Stimulated activated effector memory CD8-positive, alpha-beta T cell treated with anti-CD3 and anti-CD28 coated beads, Interleukin-12 subunit alpha, Interleukin-12 subunit beta, amount 100 ng/mL, for 72 hours (primary cell): ENCODE measurements at regions not wholly inside any gene's neighbourhood (a gene's known extent, or its start where the extent isn't known, plus 50 kb on each side); places are given as distances from the start of the nearest gene placed in this dataset.
"Not testable (repeated sequence)": the region's sequence is repeated elsewhere in the genome, so short reads cannot be mapped to it uniquely, and the experiment has no call there.

ENCODE experiments used
- ATAC-seq: fragments of 150-1000 bp; cut with Tn5 transposase; 2 replicates; pipeline ENCODE4 v1.10.0; 2021
- DNase-seq, 2 donors: peaks; one replicate each; pipeline ENCODE4 v3.0.0; 2021 to 2022; ENCODE audit warnings: low spot score in 2 of 2
- H3K27ac Mint-ChIP-seq: one replicate; pipeline ENCODE4 v1.8.0; 2022; ENCODE audit warnings: mild to moderate bottlenecking, mixed read lengths
- H3K36me3 Mint-ChIP-seq: one replicate; pipeline ENCODE4 v1.8.0; 2022; ENCODE audit warnings: mild to moderate bottlenecking, mixed read lengths
- H3K4me1 Mint-ChIP-seq: one replicate; pipeline ENCODE4 v1.8.0; 2022; ENCODE audit warnings: mixed read lengths
- H3K4me3 Mint-ChIP-seq: one replicate; pipeline ENCODE4 v1.8.0; 2022; ENCODE audit warnings: mild to moderate bottlenecking, mixed read lengths
- H3K9me3 Mint-ChIP-seq: one replicate; pipeline ENCODE4 v1.8.0; 2022; ENCODE audit warnings: mixed read lengths

DNA sequence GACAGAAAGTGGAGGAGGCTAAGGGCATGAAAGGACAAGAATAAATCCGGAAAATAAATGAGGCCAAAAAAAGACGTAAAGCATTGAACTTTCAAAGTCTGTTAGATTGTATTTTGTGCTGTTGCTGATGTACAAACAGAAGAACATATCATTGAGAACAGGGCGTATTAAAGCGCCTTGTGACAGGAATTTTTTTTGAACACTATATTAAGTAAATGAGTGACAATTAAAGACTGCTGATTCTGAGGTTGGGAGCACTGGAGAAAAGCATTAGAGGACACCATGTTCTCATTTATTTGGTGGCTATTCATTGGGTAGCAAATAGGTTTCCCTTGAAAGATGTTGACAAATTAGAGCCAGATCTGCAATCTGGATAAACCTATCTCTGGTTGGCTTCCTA is 137.3 kb upstream of the SGCD start:
- DNase-seq (no peak), ATAC-seq (no peak)
- Mint-ChIP-seq H3K27ac (no peak overlapping the region), H3K4me3 (no peak overlapping the region), H3K36me3 (no peaks in the 10 kb centered on the region), H3K9me3 (no peaks in the 10 kb centered on the region), H3K4me1 (no peaks in the 10 kb centered on the region)

DNA sequence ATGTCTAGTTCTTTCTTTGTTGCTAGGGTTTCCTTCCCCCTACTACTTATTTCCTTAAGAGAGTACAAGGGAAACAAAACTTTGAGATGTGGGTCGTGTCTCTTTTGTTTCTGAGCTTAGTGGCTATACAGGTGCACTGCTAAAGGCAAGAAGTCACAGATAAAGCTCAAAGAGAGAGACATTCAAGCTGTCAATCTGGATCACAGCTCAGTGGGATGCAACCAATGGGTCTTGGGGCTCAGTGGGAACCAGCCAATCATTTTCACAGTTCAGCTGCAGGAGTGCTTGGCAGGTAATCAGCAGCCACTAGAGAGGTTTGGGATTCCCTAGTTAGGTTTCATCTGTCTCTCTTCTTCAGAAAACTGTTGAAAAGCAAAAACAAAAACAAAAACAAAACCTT is 135.4 kb upstream of the SGCD start:
- no peak for DNase-seq
- no peak for ATAC-seq
- H3K36me3 Mint-ChIP-seq, result no peaks in the 10 kb centered on the region
- H3K9me3 Mint-ChIP-seq, result no peaks in the 10 kb centered on the region
- no peak overlapping the region for H3K4me3 Mint-ChIP-seq
- no peak overlapping the region for H3K27ac Mint-ChIP-seq
- H3K4me1 Mint-ChIP-seq, result no peaks in the 10 kb centered on the region

DNA sequence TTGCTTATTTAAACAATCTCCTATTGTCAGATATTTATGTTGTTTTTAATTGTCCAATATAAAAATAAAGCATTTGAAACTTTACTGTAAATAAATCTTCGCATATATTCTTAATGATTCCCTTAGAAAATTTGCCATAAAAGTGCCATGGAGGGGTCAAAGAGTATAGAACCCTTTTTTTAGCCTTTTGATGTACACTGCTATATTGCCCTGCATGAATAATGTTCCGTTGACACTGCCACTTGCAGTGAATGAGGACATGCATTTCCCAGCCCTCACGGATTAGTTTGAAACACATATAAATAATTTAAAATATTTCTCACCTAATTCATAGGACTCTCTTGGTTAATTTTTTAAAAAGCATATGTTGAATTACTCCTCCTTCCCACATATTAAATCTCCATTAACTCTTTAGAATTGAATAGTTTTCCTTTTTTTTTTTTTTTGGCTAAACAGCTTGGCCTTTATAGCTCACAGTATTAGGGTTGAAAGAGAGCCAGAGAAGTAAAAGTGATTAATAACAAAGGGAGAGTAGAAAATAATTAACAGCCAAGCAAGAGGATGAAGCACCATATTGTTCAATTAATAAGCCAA is 129.8 kb upstream of the SGCD start:
- Mint-ChIP-seq H3K4me1 (no peaks in the 10 kb centered on the region), H3K36me3 (no peaks in the 10 kb centered on the region), H3K27ac (no peak overlapping the region), H3K9me3 (no peaks in the 10 kb centered on the region), H3K4me3 (no peak overlapping the region)
- ATAC-seq, result no peak
- no peak for DNase-seq

DNA sequence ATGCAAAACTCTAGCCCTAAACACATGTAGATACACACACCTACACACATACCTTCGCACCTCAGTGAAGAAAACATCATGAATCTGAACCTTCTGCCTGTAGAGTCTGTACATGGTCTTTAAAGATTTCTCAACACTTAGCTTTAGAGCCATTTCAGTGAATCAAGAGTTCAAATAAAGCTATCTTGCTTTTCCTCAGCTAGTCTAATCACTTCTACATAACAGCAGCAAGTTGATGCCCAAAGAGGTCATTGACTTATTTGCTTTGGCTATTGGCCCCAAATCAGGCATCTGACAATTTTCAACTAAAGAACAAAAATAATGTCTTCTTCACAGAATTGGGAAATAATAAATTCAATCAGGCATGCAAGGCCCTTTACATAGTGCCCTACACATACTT is 127.9 kb upstream of the SGCD start:
- Mint-ChIP-seq H3K4me3 (no peak overlapping the region), H3K36me3 (no peaks in the 10 kb centered on the region), H3K4me1 (no peaks in the 10 kb centered on the region), H3K9me3 (no peaks in the 10 kb centered on the region), H3K27ac (no peak overlapping the region)
- DNase-seq (no peak), ATAC-seq (no peak)

DNA sequence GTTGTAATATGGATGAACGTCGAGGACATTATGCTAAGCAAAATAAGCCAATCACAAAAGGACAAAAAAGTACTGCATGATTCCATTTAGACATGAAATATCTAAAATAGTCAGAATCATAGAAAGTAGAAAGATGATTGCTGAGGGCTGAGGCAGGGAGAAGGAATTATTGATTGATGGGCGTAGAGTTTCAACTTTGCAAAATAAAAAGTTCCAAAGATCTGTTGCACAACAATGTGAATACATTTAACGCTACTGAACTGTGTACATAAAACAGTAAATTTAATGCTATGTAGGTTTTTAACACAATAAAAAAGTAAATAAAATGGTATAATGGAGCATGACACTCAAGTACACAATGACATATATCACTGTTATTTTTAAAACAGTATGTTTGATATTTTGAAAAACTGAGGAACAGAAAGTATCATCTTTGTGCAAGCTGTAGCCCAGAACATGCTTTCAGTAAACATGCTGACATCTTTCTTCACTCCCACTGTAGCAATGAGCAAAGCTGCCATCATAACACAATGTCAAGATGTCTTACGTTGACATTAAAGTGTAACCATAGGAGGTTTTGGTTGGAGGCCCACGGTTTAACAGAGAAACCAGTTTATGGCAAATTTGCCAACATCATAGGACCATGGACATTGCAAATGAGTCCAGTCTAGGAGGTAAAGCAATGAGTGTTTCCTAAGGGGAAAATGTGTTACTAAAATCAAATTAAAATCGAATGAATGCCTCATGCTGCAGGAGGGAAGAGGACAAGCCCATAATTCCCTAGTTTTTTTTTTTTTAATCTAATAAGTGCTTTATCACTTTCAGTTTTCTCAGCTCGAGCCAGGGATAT is 125.8 kb upstream of the SGCD start:
- Mint-ChIP-seq H3K4me3 (no peak overlapping the region), H3K27ac (no peak overlapping the region), H3K9me3 (no peaks in the 10 kb centered on the region), H3K36me3 (no peaks in the 10 kb centered on the region), H3K4me1 (no peaks in the 10 kb centered on the region)
- DNase-seq, result no peak
- no peak for ATAC-seq

DNA sequence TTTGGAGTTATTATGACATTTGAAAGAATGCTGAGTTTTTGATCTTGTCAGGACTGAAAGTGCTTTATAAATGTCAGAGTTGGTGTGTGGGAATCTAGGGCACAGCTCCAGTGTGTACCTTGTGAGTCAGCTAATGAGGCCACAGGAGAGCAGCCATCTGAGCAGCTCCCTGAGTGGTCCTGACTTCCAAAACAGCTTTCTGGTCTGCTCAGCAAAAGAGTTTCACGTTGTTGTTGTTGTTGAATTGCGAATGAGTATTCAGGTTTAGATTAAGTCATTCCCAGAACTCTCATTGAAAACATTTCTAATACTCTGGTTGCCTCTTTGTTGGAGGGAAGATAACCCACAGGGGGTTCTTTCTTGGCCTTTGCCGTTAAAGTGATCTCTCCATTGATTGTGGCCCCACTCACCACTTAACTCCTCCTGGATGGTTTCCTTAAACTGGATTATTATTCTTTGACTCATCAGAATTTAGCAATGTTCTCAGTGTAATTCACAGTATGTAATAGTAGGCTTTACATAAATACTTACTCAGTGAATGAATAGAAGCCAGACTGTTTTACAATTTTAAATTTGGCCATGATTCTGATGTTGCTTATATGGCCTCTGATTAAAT is 125.1 kb upstream of the SGCD start:
- Mint-ChIP-seq H3K9me3 (no peaks in the 10 kb centered on the region), H3K4me1 (no peaks in the 10 kb centered on the region), H3K36me3 (no peaks in the 10 kb centered on the region), H3K4me3 (no peak overlapping the region), H3K27ac (no peak overlapping the region)
- DNase-seq (no peak), ATAC-seq (no peak)

DNA sequence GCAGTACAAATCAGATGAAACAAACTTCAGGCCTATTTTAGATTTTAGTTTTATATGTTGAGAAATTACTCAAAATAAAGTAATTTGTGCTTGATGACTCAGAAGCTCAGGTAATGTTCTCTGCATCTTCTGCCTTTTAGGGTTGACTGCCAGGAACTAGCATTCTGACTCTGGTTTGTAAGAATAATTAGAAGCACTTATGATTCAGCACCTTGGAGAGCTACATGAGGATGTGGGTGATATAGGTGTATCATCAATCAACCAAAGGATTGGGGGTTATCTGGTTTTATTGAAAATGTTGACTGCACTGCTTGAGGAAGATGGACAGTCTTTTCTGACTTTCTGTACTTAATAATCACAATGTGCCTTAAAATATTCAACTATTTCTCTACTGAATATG is 118.7 kb upstream of the SGCD start:
- H3K4me1 Mint-ChIP-seq, result no peaks in the 10 kb centered on the region
- peaks cover 4% of the 10 kb centered on the region for H3K9me3 Mint-ChIP-seq
- H3K4me3 Mint-ChIP-seq, result no peak overlapping the region
- no peak for DNase-seq
- H3K27ac Mint-ChIP-seq, result no peak overlapping the region
- H3K36me3 Mint-ChIP-seq, result no peaks in the 10 kb centered on the region
- no peak for ATAC-seq

DNA sequence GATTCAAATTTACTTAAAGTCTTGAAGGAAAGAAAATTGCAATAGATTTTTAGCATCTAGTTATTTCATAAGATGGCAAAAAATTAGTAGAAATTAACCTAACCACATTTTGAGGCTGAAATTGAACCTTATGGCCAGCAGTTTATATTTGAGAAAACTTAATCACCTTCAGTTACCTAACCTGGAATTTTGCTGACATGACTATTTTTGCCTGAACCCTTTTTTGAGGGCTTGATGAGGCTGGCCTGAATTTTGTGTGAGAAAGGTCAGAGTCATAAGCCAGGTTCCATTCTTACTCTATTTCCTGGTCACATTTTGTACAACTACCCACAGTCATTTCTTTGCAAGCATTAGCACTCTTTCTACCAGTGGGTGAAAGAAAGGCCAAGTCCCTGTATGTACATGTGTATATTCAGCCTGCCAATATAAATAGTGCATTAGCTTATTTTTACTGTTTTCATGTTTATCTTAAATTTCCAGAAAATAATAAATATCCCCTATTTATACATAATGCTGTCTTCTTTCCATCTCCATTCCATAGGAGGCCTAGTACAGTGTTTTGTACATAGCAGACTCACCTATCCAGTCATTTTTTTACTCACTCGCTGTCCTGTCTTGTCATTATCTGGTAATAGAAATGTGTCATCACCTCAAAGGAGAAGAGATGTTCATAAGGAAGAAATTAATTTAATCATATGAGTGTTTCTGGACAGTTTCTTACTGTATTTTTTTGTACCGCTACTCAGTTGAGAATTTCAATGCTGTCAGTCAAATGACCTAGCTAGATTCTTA is 108.4 kb upstream of the SGCD start:
- no peak for ATAC-seq
- Mint-ChIP-seq H3K27ac (no peak overlapping the region), H3K9me3 (no peaks in the 10 kb centered on the region), H3K4me1 (no peaks in the 10 kb centered on the region), H3K4me3 (no peak overlapping the region), H3K36me3 (no peaks in the 10 kb centered on the region)
- no peak for DNase-seq

DNA sequence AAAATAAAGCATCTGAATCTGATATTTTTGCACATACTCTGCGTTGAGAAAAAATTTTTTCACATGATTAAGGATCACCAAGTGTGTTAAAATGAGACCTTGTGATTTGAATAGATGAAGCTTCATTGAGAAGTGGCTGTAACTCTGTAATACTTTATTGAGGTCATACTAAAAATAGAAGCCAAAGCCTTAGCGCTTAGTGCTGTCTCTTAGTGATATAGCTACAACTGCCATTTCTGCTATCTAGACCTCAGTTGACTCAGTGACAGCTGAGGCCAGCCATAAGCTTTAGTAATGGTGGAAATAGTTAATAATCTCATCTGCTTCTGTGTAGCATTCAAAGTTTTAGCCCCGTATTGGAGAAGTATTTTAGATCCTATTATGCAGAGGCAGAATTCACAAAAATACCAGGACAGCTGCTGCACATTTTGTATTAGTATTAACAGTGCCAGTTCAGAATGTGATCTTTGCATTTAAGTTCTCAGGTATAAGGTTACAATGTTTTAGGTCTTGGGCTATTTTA is 107.4 kb upstream of the SGCD start:
- Mint-ChIP-seq H3K9me3 (no peaks in the 10 kb centered on the region), H3K4me3 (no peak overlapping the region), H3K4me1 (no peaks in the 10 kb centered on the region), H3K27ac (no peak overlapping the region), H3K36me3 (no peaks in the 10 kb centered on the region)
- ATAC-seq, result no peak
- no peak for DNase-seq

DNA sequence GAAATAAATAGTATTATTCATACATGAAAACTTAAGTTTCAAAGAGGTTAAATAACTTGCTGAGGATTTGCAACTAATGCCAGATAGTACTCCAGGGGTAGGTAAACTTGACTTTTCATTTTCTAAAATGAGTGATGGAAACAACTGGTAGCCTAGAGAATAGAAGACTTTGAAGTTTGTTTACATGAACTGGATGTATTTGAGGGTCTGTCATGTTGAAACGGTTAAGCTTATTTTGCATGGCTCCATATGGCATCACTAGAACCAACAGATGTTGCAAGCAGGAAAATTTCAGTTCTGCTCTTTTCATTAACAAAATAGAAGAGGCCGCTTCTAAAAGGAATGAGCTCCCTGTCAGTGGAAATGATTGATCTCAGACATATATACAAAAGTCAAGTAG is 105.1 kb upstream of the SGCD start:
- Mint-ChIP-seq H3K36me3 (no peaks in the 10 kb centered on the region), H3K4me1 (no peaks in the 10 kb centered on the region), H3K9me3 (no peaks in the 10 kb centered on the region), H3K27ac (no peak overlapping the region), H3K4me3 (no peak overlapping the region)
- no peak for ATAC-seq
- DNase-seq, result no peak

DNA sequence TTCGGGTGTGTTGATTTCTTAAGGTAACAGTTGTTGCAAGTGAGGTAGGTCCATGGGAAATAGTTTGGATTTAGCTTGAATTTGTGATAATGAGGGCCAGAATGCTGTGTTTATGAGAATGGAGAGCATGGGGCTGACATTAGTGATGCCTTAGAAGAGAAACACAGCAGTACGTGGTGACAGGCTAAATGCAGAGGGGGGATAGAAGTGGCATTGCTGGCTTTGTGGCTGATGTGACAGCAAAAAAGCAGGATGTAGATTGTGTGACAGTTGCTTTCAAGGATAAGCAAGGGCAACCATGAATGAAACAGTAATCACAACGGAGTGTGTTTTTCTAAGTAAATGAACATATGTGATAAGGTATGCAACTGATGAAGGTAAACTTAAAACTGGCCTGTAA is 103.4 kb upstream of the SGCD start:
- H3K9me3 Mint-ChIP-seq, result no peaks in the 10 kb centered on the region
- DNase-seq (no peak), ATAC-seq (no peak)
- H3K27ac Mint-ChIP-seq, result no peak overlapping the region
- H3K36me3 Mint-ChIP-seq, result no peaks in the 10 kb centered on the region
- no peak overlapping the region for H3K4me3 Mint-ChIP-seq
- H3K4me1 Mint-ChIP-seq, result no peaks in the 10 kb centered on the region

DNA sequence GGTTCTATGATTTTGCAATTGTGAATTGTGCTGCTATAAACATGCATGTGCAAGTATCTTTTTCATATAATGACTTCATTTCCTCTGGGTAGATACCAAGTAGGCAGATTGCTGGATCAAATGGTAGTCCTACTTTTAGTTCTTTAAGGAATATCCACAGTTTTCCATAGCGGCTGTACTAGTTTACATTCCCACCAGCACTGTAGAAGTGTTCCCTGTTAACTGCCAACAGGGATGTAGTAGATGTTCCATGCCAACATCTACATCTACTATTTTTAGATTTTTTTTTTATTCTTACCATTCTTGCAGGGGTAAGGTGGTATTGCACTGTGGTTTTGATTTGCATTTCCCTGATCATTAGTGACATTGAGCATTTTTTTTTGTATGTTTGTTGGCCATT is 100.5 kb upstream of the SGCD start:
- not testable (repeated sequence) for H3K4me3 Mint-ChIP-seq, H3K36me3 Mint-ChIP-seq, H3K27ac Mint-ChIP-seq, ATAC-seq, H3K4me1 Mint-ChIP-seq, H3K9me3 Mint-ChIP-seq, DNase-seq

DNA sequence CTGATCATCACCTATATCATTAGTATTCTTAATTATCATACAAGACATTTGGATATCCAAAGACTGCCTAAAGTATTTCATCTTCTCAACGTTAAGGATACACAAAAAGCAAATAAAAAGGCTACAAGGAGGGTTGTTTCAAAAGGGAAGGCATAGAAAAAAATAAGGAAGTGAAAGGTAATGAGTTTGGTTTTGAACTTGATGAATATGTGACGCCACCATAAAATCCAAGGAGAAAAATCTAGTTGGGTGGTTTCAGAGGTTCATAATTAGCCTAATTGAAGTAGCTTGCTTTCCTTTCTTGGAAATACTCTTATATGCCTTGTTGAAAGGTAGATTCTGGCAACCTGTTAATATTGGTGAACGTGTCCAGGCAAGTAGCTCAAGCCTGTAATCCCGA is 96.1 kb upstream of the SGCD start:
- H3K27ac Mint-ChIP-seq, result no peak overlapping the region
- no peak for ATAC-seq
- no peaks in the 10 kb centered on the region for H3K36me3 Mint-ChIP-seq

DNA sequence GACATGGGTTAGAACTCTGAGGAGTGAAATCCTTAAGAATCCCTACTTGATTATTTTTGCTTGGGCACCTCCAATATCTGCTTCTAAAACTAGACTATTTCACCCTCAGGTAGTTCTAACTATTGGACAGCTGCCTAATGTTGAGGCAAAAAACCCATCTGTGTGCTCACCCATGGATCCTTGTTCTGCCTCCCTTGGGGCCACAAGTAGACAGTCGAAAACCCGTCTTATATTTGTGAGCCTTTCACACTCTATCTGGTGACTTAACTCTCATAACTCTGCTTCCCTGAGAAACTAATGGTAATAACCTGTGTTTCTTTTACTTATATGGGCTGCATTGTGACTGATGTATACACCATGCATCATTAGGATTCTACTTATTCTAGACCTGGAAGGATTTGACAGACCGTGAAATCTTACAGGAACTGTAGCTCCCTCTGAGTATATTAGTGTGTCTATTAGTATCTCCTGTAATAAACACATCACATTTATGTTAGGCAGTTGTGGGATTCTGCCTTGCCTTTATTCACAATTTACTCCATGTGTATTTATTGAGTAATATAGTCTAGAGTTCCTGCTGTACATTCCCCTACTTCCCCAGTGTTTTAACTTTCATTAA is 94.6 kb upstream of the SGCD start:
- Mint-ChIP-seq H3K27ac (no peak overlapping the region), H3K4me1 (no peaks in the 10 kb centered on the region), H3K36me3 (no peaks in the 10 kb centered on the region), H3K4me3 (no peak overlapping the region), H3K9me3 (no peaks in the 10 kb centered on the region)
- DNase-seq, result no peak
- no peak for ATAC-seq

More for the DNA sequence above, 96.1 kb upstream of the SGCD start:
- DNase-seq, result no peak
- Mint-ChIP-seq H3K4me1 (no peaks in the 10 kb centered on the region), H3K9me3 (no peaks in the 10 kb centered on the region), H3K4me3 (no peak overlapping the region)

DNA sequence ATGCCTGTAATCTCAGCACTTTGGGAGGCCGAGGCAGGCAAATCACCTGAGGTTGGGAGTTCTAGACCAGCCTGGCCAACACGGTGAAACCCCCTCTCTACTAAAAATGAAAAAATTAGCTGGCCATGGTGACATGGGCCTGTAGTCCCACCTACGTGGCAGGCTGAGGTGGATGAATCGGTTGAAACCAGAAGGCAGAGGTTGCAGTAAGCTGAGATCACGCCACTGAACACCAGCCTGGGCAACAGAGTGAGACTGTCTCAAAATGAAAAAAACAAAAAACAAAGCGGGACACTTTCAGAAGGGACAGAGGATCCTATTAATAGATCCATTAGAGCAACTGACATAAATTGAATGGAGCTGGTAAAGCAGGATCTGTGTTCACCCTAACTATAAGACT is 89.6 kb upstream of the SGCD start:
- no peak overlapping the region for H3K4me3 Mint-ChIP-seq
- no peaks in the 10 kb centered on the region for H3K4me1 Mint-ChIP-seq
- no peaks in the 10 kb centered on the region for H3K36me3 Mint-ChIP-seq
- DNase-seq (no peak), ATAC-seq (no peak)
- H3K27ac Mint-ChIP-seq, result no peak overlapping the region
- no peaks in the 10 kb centered on the region for H3K9me3 Mint-ChIP-seq
